GM18517 (cell line): ENCODE measurements at regions not wholly inside any gene's neighbourhood (a gene's known extent, or its start where the extent isn't known, plus 50 kb on each side); places are given as distances from the start of the nearest gene placed in this dataset.
"Not testable (repeated sequence)": the region's sequence is repeated elsewhere in the genome, so short reads cannot be mapped to it uniquely, and the experiment has no call there.

ENCODE experiments used
- ATAC-seq: cut with Tn5 transposase; IDR thresholded peaks from one replicate; pipeline ENCODE4 v1.9.1; 2021; ENCODE audit warnings: mild to moderate bottlenecking, moderate library complexity; ENCODE audit not compliant: unreplicated experiment

- ATAC-seq = no peak
These were observed 238.5 kb upstream of the ZNF521 start for GRCh38 chr18:25590456-25590855.

- ATAC-seq = no peak
These were observed 235.6 kb upstream of the ZNF521 start for GRCh38 chr18:25587545-25587944.

- ATAC-seq = no peak
These were observed 217.0 kb upstream of the ZNF521 start for GRCh38 chr18:25568986-25569385.

- no peak for ATAC-seq
These were observed 212.1 kb upstream of the ZNF521 start for GRCh38 chr18:25563816-25564683.

GRCh38 chr18:25563346-25563745, 211.4 kb upstream of the ZNF521 start:
- ATAC-seq = no peak

- no peak for ATAC-seq
These were observed 210.0 kb upstream of the ZNF521 start for GRCh38 chr18:25561918-25562317.

- no peak for ATAC-seq
These were observed 208.4 kb upstream of the ZNF521 start for GRCh38 chr18:25560369-25560768.

GRCh38 chr18:25557011-25557410, 205.0 kb upstream of the ZNF521 start:
- ATAC-seq = no peak

GRCh38 chr18:25553631-25554263, 201.8 kb upstream of the ZNF521 start:
- no peak for ATAC-seq

- no peak for ATAC-seq
These were observed 192.8 kb upstream of the ZNF521 start for GRCh38 chr18:25544546-25545287.

- no peak for ATAC-seq
These were observed 186.4 kb upstream of the ZNF521 start for GRCh38 chr18:25538175-25538922.

- no peak for ATAC-seq
These were observed 183.5 kb upstream of the ZNF521 start for GRCh38 chr18:25535495-25535894.

- ATAC-seq = no peak
These were observed 182.4 kb upstream of the ZNF521 start for GRCh38 chr18:25534401-25534800.

- no peak for ATAC-seq
These were observed 181.3 kb upstream of the ZNF521 start for GRCh38 chr18:25533218-25533617.

GRCh38 chr18:25531207-25531606, 179.2 kb upstream of the ZNF521 start:
- no peak for ATAC-seq

- ATAC-seq = not testable (repeated sequence)
These were observed 173.8 kb upstream of the ZNF521 start for GRCh38 chr18:25525789-25526188.

GRCh38 chr18:25518716-25519053, 166.7 kb upstream of the ZNF521 start:
- ATAC-seq = peak; percentile 98

GRCh38 chr18:25517881-25518715, 166.1 kb upstream of the ZNF521 start:
- peak; percentile 33 for ATAC-seq

- no peak for ATAC-seq
These were observed 165.0 kb upstream of the ZNF521 start for GRCh38 chr18:25516747-25517498.
